ENCODE measurements at regions not wholly inside any gene's neighbourhood (a gene's known extent, or its start where the extent isn't known, plus 50 kb on each side); places are given as distances from the start of the nearest gene placed in this dataset.

- Histone ChIP-seq H3K4me1 (no peaks in the 10 kb centered on the region), H3K36me3 (no peaks in the 10 kb centered on the region), H3K27ac (no peak overlapping the region), H3K9me3 (no peaks in the 10 kb centered on the region), H3K4me3 (no peak overlapping the region), H3K27me3 (no peaks in the 10 kb centered on the region)
- TF ChIP-seq EP300 (IDR thresholded peaks at IDR 0.05) (no peak), POLR2A (IDR thresholded peaks at IDR 0.05) (no peak), CTCF (IDR thresholded peaks at IDR 0.05) (no peak)
- DNase-seq (ENCODE audit: low spot score in 2 of 2), result no peak
Observed at GRCh38 chr10:50961297-50961696, 75.9 kb upstream of the A1CF start.

GRCh38 chr10:50963063-50963462, 77.6 kb upstream of the A1CF start:
- TF ChIP-seq POLR2A (IDR thresholded peaks at IDR 0.05), result no peak
- no peaks in the 10 kb centered on the region for H3K9me3 ChIP-seq
- no peaks in the 10 kb centered on the region for H3K4me1 ChIP-seq
- no peak overlapping the region for H3K27ac ChIP-seq
- DNase-seq (ENCODE audit: low spot score in 2 of 2), result no peak
- WGBS, 2 donors, result 88 to 96% methylated on average over 1 of the region's 1 CpG
- no peaks in the 10 kb centered on the region for H3K36me3 ChIP-seq
- H3K4me3 ChIP-seq, result no peak overlapping the region
- H3K27me3 ChIP-seq, result no peaks in the 10 kb centered on the region

GRCh38 chr10:50968386-50969091, 83.1 kb upstream of the A1CF start:
- Histone ChIP-seq H3K4me3 (no peak overlapping the region), H3K9me3 (no peaks in the 10 kb centered on the region), H3K4me1 (no peaks in the 10 kb centered on the region), H3K36me3 (no peaks in the 10 kb centered on the region), H3K27ac (no peak overlapping the region), H3K27me3 (no peaks in the 10 kb centered on the region)
- WGBS, 2 donors, result 76 to 79% methylated on average over 4 of the region's 4 CpGs
- TF ChIP-seq CTCF (IDR thresholded peaks at IDR 0.05), result no peak
- TF ChIP-seq POLR2A (IDR thresholded peaks at IDR 0.05), result no peak
- TF ChIP-seq EP300 (IDR thresholded peaks at IDR 0.05), result no peak
- DNase-seq (ENCODE audit: low spot score in 2 of 2), result no peak

GRCh38 chr10:50972591-50972990, 87.2 kb upstream of the A1CF start:
- Histone ChIP-seq H3K36me3 (no peaks in the 10 kb centered on the region), H3K9me3 (no peaks in the 10 kb centered on the region), H3K27me3 (no peaks in the 10 kb centered on the region), H3K4me3 (no peak overlapping the region), H3K4me1 (no peaks in the 10 kb centered on the region), H3K27ac (no peak overlapping the region)
- 73 to 82% methylated on average over 4 of the region's 4 CpGs for WGBS, 2 donors
- no peak for DNase-seq (ENCODE audit: low spot score in 2 of 2)
- TF ChIP-seq CTCF (IDR thresholded peaks at IDR 0.05) (no peak), POLR2A (IDR thresholded peaks at IDR 0.05) (no peak), EP300 (IDR thresholded peaks at IDR 0.05) (no peak)

GRCh38 chr10:50981385-50981784, 92.9 kb upstream of the PRKG1 start:
- H3K27ac ChIP-seq, result no peak overlapping the region
- H3K27me3 ChIP-seq, result no peaks in the 10 kb centered on the region
- no peaks in the 10 kb centered on the region for H3K9me3 ChIP-seq
- H3K4me3 ChIP-seq, result no peak overlapping the region
- DNase-seq (ENCODE audit: low spot score in 2 of 2), result no peak
- H3K36me3 ChIP-seq, result no peaks in the 10 kb centered on the region
- no peaks in the 10 kb centered on the region for H3K4me1 ChIP-seq
- TF ChIP-seq CTCF (IDR thresholded peaks at IDR 0.05), result no peak
- no peak for TF ChIP-seq POLR2A (IDR thresholded peaks at IDR 0.05)
- TF ChIP-seq EP300 (IDR thresholded peaks at IDR 0.05), result no peak

GRCh38 chr10:50981904-50982303, 92.4 kb upstream of the PRKG1 start:
- 89 to 94% methylated on average over 1 of the region's 1 CpG for WGBS, 2 donors
- no peak overlapping the region for H3K27ac ChIP-seq
- H3K9me3 ChIP-seq, result no peaks in the 10 kb centered on the region
- H3K36me3 ChIP-seq, result no peaks in the 10 kb centered on the region
- TF ChIP-seq POLR2A (IDR thresholded peaks at IDR 0.05), result no peak
- no peak for TF ChIP-seq EP300 (IDR thresholded peaks at IDR 0.05)
- no peak for TF ChIP-seq CTCF (IDR thresholded peaks at IDR 0.05)
- H3K4me1 ChIP-seq, result no peaks in the 10 kb centered on the region
- no peaks in the 10 kb centered on the region for H3K27me3 ChIP-seq
- H3K4me3 ChIP-seq, result no peak overlapping the region
- DNase-seq (ENCODE audit: low spot score in 2 of 2), result no peak

Measured in tibial nerve (tissue), 4 donors.